ENCODE measurements at regions not wholly inside any gene's neighbourhood (a gene's known extent, or its start where the extent isn't known, plus 50 kb on each side); places are given as distances from the start of the nearest gene placed in this dataset.
"Not testable (repeated sequence)": the region's sequence is repeated elsewhere in the genome, so short reads cannot be mapped to it uniquely, and the experiment has no call there.

GRCh38 chr13:82298106-82298505 lies 1584.2 kb downstream of the SLITRK1 start:
- no peak for FAIRE-seq

- FAIRE-seq, result no peak
These were observed 1588.0 kb downstream of the SLITRK1 start for GRCh38 chr13:82294226-82294625.

- no peak for FAIRE-seq
These were observed 1589.9 kb downstream of the SLITRK1 start for GRCh38 chr13:82292334-82292733.

GRCh38 chr13:82291852-82292251 lies 1590.4 kb downstream of the SLITRK1 start:
- FAIRE-seq, result no peak

DNA sequence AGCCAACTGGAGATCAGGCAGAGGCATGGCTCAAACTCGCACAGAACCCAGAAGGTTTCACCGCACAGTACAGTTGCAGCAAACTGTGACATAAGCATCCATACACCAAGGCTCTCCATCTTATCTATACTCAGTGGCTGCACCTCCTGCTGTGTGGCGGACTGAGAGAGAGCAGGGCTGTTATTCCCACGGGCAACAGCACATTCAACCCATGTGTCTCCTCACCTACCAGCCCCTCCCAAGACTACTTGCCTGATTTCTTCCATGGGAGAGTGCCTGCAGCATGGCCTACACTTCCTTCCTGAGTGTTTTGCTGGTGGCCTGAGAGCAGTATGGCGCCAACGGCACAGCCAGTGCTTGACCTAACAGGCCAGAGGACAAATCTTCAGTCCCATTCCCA lies 1606.6 kb downstream of the SLITRK1 start:
- no peak for FAIRE-seq

DNA sequence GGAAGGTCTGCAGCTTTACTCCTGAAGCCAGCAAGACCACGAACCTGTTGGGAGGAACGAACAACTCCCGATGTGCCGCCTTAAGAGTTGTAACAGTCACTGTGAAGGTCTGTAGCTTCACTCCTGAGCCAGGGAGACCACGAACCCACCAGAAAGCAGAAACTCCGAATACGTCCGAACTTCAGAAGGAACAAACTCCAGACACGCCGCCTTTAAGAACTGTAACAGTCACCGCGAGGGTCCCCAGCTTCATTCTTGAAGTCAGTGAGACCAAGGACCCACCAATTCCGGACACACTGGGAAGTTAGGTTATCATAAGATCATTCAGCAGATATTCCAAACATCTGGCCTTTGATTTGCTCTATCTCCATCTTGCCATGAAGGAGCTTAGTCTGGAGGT lies 1623.0 kb downstream of the SLITRK1 start:
- no peak for FAIRE-seq

DNA sequence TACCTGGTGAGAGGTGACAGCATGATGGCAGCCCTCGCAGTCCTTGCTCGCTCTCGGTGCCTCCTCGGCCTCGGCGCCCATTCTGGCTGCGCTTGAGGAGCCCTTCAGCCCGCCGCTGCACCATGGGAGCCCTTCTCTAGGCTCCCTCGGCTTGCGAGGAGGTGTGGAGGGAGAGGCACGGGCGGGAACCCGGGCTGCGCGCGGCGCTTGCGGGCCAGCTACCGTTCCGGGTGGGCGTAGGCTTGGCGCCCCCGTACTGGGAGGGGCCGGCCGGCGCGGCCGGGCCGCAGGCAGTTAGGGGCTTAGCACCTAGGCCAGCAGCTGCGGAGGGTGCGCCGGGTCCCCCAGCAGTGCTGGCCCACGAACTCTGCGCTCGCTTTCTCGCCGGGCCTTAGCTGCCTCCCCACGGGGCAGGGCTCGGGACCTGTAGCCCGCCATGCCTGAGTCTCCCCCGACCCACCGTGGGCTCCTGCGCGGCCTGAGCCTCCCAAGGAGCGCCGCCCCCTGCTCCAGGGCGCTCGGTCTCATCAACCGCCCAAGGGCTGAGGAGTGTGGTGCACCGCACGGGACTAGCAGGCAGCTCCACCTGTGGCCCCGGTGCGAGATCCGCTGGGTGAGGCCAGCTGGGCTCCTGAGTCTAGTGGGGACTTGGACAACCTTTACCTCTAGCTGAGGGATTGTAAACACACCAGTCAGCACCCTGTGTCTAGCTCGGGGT lies 1624.3 kb downstream of the SLITRK1 start:
- no peak for FAIRE-seq

- no peak for FAIRE-seq
These were observed 1633.5 kb downstream of the SLITRK1 start for GRCh38 chr13:82248762-82249161.

DNA sequence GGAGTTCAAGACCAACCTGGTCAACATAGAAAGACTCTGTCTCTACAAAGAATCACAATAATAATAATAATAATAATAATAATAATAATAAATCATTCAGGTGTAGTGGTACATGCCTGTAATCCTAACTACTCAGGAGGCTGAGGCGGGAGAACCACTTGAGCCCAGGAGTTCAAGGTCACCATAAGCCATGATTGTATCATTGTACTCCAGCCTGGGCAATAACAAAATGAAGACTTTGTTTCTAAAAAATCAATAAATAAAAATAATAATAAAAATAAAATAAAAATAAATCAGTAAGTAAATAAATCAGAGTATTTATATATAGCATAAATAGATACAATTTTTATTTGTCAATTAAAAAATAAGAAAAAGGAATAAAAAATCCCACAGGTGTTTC lies 1636.4 kb downstream of the SLITRK1 start:
- FAIRE-seq, result no peak

GRCh38 chr13:82224806-82225205 lies 1657.5 kb downstream of the SLITRK1 start:
- FAIRE-seq, result no peak

DNA sequence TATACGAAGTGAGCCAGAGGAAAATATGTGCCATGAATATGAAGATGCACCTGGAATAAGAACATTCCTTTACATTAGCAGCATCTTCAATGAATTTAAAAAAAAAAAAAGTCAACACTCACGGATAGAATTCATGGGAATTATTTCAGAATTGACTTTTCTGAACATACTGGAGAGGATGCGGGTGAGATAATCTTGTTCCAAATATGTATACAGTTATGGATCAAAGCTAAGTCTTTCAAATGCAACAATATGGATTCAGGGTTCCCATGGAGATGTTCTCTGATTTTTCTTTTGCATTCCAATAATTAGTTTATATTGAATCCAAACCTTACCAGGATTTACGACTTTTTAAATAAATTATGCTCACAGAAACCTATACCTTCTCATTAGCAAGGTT lies 1660.7 kb downstream of the SLITRK1 start:
- FAIRE-seq, result no peak

DNA sequence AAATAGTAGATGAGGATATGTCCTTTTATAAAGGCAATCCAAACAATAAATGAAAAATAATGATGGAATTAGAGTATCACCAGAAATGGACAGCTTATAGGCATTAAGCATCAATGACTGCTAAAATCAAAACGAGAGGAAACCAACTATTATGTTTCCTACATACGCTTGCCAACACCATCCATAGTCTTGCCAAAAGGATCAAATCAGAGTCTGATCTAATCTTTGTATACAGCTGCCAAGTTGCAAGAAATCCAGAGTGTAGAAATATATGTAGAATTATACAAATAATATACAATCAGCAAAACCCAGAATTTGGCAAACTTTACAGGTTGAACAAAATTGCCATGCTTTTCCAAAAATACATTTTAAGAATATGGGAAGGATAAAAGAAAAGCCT lies 1661.6 kb downstream of the SLITRK1 start:
- no peak for FAIRE-seq

DNA sequence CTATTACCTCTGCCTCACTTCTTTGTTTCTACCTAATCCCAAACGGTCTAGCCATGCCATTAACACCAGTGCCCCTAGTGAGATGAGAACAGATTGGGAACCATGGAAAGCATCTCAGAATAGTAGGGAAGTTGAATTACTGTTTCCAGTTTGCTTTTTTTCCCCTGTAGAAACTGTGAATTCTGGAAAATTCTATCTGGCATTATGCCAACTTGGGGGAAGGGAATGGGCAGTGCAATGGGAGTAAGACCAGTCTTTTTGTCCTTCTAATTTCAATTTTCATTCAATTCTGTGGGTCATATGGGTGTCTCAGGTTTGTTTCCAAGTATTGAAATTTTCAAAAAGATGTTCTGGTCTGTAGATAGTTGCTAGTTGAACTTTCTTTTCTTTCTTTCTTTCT lies 1666.1 kb downstream of the SLITRK1 start:
- FAIRE-seq, result no peak

DNA sequence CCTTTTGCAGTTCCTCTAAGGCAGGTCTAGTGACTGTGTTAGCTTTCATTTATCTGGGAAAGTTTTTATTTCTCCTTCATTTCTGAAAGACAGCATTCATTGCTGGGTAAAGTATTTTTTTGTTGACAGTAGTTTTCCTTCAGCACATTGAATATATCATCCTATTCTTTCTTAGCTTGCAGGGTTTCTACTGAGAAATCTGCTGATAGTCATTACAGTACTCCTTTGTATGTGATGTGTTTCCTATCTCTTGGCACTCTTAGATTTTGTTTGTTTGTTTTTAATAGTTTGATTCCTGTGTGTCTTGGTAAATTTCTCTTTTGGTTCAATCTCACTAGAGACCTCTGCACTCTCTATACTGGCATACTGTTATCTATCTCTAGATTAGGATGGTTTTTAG lies 1667.9 kb downstream of the SLITRK1 start:
- no peak for FAIRE-seq

DNA sequence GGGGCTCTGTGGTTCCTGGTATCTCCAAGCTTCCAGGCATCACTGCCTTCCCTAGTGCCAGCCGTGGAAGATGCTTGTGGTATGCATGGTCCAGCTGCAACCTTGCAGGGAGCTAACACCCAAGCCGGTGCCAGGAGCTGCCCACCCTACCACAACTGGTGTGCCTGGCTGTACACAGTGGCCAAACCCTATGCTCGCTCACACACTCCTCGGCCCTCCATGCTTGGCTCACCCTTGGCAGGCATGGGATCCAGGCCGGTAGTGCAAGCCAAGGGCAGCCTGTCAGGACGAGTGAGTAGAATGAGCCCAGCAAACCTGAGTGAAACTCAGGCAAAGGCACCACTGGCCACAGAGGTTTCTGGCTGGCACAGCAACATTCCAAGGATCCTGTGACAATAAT lies 1676.0 kb downstream of the SLITRK1 start:
- no peak for FAIRE-seq

GRCh38 chr13:82202398-82202797 lies 1679.9 kb downstream of the SLITRK1 start:
- no peak for FAIRE-seq

GRCh38 chr13:82196087-82196486 lies 1686.2 kb downstream of the SLITRK1 start:
- no peak for FAIRE-seq

- no peak for FAIRE-seq
These were observed 1695.0 kb downstream of the SLITRK1 start for GRCh38 chr13:82187227-82187626.

- FAIRE-seq, result no peak
These were observed 1705.5 kb downstream of the SLITRK1 start for GRCh38 chr13:82176751-82177150.

DNA sequence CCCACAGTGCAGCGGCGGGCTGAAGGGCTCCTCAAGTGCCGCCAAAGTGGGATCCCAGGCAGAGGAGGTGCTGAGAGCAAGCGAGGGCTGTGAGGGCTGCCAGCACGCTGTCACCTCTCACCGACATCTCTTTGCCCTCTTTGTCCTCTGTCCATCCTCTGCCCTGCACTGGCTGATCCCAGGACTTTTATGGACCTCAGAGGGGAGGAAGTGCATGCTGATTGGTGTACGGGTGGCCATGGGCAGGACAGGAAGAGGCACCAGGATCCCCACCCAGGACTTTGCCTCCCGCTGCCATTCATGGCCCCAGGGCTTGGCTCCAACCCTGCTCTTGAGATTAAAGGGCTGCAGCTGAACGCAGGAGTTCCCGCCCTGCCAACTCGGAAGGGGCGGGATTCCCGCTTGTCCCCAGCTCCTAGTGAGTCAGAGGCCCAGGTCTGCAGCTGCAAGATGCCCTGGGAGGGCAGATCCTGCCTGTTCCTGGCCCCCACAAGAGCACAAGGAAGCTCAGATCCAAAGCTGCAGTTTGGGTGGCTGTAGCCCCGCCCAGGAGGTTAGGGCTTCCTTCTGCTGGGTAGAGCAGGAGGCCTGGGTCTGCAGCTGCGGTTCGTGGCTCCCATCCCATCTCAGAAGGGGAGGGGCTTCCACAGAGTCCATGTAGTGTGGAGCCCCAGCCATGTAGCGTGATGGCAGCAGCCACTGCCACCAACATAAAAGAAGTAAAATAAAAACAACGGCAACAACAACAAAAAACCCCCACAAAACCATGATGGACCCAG lies 1716.7 kb downstream of the SLITRK1 start:
- no peak for FAIRE-seq

DNA sequence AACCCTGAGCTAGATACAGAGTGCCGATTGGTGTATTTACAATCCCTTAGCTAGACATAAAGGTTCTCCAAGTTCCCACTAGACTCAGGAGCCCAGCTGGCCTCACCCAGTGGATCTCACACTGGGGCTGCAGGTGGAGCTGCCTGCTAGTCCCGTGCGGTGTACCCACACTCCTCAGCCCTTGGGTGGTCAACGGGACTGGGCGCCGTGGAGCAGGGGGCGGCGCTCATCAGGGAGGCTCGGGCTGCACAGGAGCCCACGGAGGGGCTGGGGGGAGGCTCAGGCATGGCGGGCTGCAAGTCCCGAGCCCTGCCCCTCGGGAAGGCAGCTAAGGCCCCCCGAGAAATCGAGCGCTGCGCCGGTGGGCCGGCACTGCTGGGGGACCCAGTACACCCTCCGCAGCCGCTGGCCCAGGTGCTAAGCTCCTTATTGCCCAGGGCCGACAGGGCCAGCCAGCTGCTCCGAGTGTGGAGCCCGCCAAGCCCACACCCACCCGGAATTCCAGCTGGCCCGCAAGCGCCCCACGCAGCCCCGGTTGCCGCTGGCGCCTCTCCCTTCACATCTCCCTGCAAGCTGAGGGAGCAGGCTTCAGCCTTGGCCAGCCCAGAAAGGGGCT lies 1717.4 kb downstream of the SLITRK1 start:
- FAIRE-seq, result not testable (repeated sequence)

- no peak for FAIRE-seq
These were observed 1734.7 kb downstream of the SLITRK1 start for GRCh38 chr13:82147526-82147925.

GRCh38 chr13:82136880-82137279 lies 1745.4 kb downstream of the SLITRK1 start:
- no peak for FAIRE-seq

DNA sequence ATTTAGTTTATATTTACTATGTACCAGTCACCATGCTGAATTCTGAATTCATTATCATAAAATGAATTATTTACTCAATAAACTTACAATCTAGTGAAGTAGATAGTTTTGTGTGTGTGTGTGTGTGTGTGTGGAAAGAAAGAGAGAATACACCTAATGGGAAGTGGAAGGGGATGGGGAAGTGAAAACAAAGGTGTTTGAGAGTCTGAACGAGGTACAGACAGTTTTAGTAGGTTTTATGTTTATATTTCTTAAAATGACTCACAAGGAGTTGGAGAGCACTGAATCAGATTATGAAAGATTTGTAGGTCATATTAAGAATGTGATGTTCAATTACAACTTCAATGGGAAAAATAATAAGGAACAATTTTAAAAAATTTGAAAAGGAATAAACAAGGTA lies 1753.0 kb downstream of the SLITRK1 start:
- no peak for FAIRE-seq
